ENCODE measurements at regions not wholly inside any gene's neighbourhood (a gene's known extent, or its start where the extent isn't known, plus 50 kb on each side); places are given as distances from the start of the nearest gene placed in this dataset.

DNA sequence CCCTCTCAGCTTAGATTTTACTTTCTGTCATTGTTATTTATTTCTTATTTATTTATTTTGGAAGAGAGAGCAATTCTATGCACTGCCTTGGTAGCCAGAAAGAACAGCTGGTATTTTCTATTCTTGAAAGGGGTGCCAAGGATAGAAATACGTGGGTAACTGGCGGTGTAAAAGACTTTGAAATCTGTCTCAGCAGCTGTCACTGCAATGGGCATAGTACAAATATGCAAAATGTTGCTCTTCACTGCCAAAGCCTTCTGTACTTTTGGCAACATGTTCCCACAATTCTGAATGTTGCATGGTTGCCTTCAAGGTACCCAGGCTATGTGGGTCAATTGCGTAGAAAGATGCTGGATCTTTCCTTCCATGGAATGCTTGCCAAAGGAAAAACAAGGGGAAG lies 230.2 kb upstream of the EDIL3 start (continued):
- TF ChIP-seq, protein P1, sequence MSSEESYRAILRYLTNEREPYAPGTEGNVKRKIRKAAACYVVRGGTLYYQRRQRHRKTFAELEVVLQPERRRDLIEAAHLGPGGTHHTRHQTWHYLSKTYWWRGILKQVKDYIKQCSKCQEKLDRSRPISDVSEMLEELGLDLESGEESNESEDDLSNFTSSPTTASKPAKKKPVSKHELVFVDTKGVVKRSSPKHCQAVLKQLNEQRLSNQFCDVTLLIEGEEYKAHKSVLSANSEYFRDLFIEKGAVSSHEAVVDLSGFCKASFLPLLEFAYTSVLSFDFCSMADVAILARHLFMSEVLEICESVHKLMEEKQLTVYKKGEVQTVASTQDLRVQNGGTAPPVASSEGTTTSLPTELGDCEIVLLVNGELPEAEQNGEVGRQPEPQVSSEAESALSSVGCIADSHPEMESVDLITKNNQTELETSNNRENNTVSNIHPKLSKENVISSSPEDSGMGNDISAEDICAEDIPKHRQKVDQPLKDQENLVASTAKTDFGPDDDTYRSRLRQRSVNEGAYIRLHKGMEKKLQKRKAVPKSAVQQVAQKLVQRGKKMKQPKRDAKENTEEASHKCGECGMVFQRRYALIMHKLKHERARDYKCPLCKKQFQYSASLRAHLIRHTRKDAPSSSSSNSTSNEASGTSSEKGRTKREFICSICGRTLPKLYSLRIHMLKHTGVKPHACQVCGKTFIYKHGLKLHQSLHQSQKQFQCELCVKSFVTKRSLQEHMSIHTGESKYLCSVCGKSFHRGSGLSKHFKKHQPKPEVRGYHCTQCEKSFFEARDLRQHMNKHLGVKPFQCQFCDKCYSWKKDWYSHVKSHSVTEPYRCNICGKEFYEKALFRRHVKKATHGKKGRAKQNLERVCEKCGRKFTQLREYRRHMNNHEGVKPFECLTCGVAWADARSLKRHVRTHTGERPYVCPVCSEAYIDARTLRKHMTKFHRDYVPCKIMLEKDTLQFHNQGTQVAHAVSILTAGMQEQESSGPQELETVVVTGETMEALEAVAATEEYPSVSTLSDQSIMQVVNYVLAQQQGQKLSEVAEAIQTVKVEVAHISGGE (CRISPR knock-in tag; IDR thresholded peaks at IDR 0.05), result no peak
- TF ChIP-seq ZBTB33 (IDR thresholded peaks at IDR 0.05) (no peak), RCOR1 (conservative IDR thresholded peaks at IDR 0.05; ENCODE audit: low read depth, low read length) (no peak), NFXL1 (IDR thresholded peaks at IDR 0.05; ENCODE audit: borderline replicate concordance) (no peak), MYC (IDR thresholded peaks at IDR 0.05; ENCODE audit: insufficient read depth, insufficient read length, insufficient replicate concordance, low read length, severe bottlenecking) (no peak), POLR2AphosphoS2 (IDR thresholded peaks at IDR 0.05; ENCODE audit: low read depth, low read length) (no peak), HDAC2 (IDR thresholded peaks at IDR 0.05) (no peak)

GRCh38 chr5:84606784-84607183 lies 222.1 kb upstream of the EDIL3 start:
- H3K4me3 ChIP-seq, result no peak overlapping the region
- no TSS peak for BruUV-seq (replicated peaks)
- H3K36me3 ChIP-seq (ENCODE audit: control insufficient read depth in 2 of 2, insufficient read depth in 2 of 2, low read length in 1 of 2), result no peaks in the 10 kb centered on the region
- CTCF ChIA-PET, result no interaction called here
- intact Hi-C loops (cut with micrococcal nuclease; ENCODE audit: unreplicated experiment) (no loop called here), in situ Hi-C loops (cut with MboI) (no loop called here)
- no peaks in the 10 kb centered on the region for H4K20me1 ChIP-seq (ENCODE audit: control insufficient read depth, insufficient read depth)
- H3K27ac ChIP-seq (ENCODE audit: control insufficient read depth, insufficient read depth), result no peak overlapping the region
- SMC1A ChIA-PET (ENCODE audit: uncharacterized antibody, unreplicated experiment), result no interaction called here
- no peak overlapping the region for H3K9ac ChIP-seq (ENCODE audit: control insufficient read depth, insufficient read depth, low read length)
- no peaks in the 10 kb centered on the region for H3K9me3 ChIP-seq (replicated peaks; ENCODE audit: control insufficient read depth, insufficient read depth, low read length)
- RAD21 ChIA-PET (ENCODE audit: unreplicated experiment), result no interaction called here
- no peaks in the 10 kb centered on the region for H3K79me2 ChIP-seq (ENCODE audit: control insufficient read depth, insufficient read depth, low read length)
- no peak overlapping the region for H3K4me2 ChIP-seq (ENCODE audit: control insufficient read depth, insufficient read depth)
- WGBS (ENCODE audit: insufficient coverage, insufficient replicate concordance, low lambda C conversion rate, missing lambda C conversion rate), result 7% methylated on average over 5 of the region's 5 CpGs
- POLR2A ChIA-PET, result no interaction called here
- H2AFZ ChIP-seq (ENCODE audit: control insufficient read depth, low read depth, low read length), result no peak overlapping the region
- no peaks in the 10 kb centered on the region for H3K27me3 ChIP-seq (replicated peaks in 1 of 2; ENCODE audit: control insufficient read depth in 2 of 2, insufficient read depth in 2 of 2, low read length in 1 of 2)
- no peak for ATAC-seq
- no peak for FAIRE-seq
- no peak for DNase-seq (ENCODE audit: low read depth, low spot score)
- no peaks in the 10 kb centered on the region for H3K4me1 ChIP-seq (ENCODE audit: control insufficient read depth, insufficient read depth, low read length)
- TF ChIP-seq RUNX3 (IDR thresholded peaks at IDR 0.05; ENCODE audit: low read length) (no peak), NR2C1 (IDR thresholded peaks at IDR 0.05) (no peak), KLF5 (IDR thresholded peaks at IDR 0.05; ENCODE audit: partially characterized antibody) (no peak), CHD2 (IDR thresholded peaks at IDR 0.05; ENCODE audit: borderline replicate concordance, low read depth, low read length) (no peak), HSF1 (IDR thresholded peaks at IDR 0.05; ENCODE audit: low read depth, low read length) (no peak), KAT2A (conservative IDR thresholded peaks at IDR 0.05; ENCODE audit: control insufficient read depth, low read depth, low read length) (no peak), USF1 (IDR thresholded peaks at IDR 0.05; ENCODE audit: borderline replicate concordance, extremely low read length, insufficient read depth, low read depth, low read length) (no peak), SIX5 (IDR thresholded peaks at IDR 0.05; ENCODE audit: low read depth, low read length, severe bottlenecking) (no peak), HDAC6 (IDR thresholded peaks at IDR 0.05; ENCODE audit: unreplicated experiment) (no peak), LARP7 (IDR thresholded peaks at IDR 0.05) (no peak)
